Nucleus accumbens (tissue), 56 donors: ENCODE measurements at regions not wholly inside any gene's neighbourhood (a gene's known extent, or its start where the extent isn't known, plus 50 kb on each side); places are given as distances from the start of the nearest gene placed in this dataset.
A peak's percentile ranks its signal among the peaks of the same experiment; 100 is the strongest.
"Not testable (repeated sequence)": the region's sequence is repeated elsewhere in the genome, so short reads cannot be mapped to it uniquely, and the experiment has no call there.

Source experiments
- DNase-seq, 56 donors: peaks; one replicate each; lab custom pipeline; 2025; lab: John Stamatoyannopoulos, UW

GRCh38 chr9:71632776-71633175, 135.5 kb downstream of the CEMIP2 start:
- no peak for DNase-seq

DNA sequence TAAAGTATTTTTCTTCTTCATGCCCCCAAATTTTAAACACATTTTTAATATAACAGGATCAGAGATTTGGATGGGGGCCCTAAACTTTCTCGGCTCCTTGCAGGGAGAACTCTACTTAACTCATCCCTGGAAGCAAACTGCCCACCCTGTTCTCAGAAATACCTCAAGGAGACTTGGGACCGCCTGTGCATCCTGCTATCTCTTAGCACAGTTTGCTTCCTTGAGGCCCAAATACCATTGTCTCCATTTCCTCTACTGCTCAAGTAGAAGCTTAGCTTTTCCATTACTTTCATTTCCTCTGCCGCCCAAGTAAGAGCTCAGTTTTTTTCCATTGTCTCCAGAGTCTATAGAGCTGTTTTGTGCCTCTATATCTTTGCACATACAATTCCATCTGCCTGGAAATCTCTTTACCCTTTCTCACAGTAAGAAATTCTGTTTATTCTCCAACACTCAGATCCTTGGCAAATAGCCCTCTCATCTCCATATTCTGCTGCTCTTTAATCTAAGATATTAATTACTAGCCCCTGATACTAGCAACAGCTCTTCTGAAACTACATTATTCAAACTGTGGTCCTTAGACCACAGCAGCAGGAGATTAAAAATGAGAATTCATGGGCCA, 137.8 kb downstream of the CEMIP2 start:
- DNase-seq: no peak

DNA sequence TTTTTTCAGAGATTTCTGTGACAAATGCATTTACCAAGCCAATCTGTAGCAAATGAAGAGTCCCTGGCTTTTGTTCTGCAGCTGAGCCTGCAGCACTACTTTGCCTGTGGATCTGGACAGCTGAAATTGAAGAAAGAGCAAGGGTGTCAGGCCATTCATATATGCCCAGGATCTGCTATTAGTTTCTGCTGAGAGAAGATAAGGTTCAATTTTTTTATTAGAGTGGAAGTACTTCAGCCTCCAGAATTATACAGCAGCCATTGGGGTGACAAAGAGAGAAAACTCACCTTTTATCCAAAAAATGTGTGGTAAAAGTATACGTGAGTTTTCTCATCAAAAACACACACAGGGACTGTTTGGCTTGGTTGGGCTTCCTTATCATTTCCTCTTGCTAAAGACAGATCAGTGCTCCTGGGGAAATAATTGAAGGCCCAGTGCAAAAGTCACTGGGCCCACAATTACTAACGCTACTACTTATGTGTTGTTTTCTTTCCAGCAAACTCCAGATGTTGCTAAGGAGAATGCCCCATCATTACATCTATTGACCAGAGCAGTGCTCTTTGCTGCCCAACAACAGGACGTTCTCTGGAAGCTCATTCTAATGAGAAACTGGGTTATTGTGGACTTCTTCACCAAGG, 138.6 kb downstream of the CEMIP2 start:
- no peak for DNase-seq

GRCh38 chr9:71628247-71628646, 140.1 kb downstream of the CEMIP2 start:
- DNase-seq: no peak

DNA sequence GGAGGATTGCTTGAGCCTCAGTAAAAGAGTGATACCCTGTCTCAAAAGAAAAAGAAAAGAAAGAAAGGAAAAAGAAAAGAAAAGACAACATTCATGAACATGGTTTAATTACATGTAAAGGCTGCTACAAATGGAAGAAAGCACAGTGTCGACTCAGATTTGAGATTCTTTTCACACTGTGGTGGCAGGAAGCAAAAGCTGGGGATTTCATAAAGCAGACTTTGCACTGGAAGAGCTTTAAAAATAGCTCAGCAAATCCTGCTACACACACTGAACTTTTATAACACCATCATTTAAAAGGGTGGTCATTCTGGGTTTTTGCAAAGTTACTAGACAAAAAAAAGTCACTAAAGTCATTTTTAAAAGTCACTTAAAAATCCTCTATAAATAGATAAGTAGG, 140.8 kb downstream of the CEMIP2 start:
- no peak for DNase-seq

DNA sequence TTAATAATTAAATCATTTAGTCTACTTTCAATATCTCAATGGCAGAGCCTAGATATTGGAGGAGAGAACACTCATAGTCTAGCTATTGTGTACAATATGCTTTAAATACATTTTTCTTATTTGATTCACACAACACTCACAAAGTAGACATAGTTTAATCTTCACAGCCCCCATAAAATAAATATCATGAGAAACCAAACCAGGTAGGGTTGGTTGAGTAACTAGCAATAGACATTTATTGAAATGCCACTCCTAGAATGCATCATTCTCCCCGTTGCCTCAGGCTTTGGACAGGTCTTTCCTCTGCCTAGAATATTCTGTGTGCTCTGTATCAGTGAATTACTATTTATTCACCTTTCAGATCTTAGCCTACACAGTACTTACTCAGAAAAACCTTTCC, 141.9 kb downstream of the CEMIP2 start:
- no peak for DNase-seq

DNA sequence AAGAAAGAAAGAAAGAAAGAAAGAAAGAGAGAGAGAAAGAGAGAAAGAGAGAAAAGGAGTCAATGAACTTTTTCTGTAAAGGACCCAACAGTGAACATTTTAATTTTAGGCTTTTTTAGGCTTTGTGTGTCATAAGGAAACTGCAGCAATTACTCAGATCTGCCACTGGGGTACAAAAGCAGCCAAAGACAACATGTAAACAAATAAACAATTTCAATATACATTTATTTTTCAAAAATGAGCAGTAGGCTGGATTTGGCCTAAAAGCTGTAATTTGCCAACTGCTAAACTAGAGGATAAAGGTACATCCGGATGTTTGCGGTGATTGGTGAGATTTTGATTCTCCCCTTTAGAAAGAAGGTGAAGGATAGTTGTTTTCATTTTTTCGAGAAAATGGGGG, 143.6 kb downstream of the CEMIP2 start:
- DNase-seq: no peak

DNA sequence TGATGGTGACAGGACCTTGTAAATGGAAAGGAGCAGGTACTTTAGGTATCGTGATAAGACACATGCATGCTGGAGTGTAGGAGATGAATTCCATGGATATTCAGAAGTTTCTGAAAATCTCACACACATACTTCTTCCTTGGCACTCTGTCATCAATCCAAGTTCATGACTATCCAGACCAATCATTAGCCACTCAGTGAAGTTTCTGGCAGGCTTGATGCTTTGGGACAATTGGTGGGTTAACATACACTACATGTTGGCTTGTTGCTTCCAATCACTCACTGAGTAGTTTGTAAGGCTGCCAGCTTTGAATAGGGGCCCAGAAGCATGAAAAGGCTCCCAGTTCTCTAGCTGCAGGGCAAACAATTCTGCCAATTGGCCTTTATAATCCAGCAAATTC, 147.6 kb downstream of the CEMIP2 start:
- peak in 25 of 56 donors; percentile 1 to 48 (median 15) for DNase-seq

DNA sequence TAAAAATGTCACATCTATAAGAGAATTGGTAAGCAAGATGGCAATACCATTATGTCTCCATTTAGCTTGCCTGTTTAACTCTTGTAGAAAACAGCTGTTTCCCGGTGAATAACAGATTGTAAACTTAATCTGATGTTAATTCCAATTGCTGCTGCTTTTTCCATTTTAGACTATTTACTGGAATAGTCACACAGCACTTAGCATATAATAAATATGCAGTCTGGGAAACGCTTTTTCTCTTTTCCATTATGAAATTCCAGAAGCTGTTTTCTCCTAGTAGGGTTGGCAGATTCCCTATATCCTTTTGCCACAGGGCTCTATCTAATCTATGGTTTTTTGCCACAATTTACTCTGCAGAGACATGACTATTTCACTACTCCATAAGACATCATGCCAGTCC, 148.0 kb downstream of the CEMIP2 start:
- DNase-seq: no peak

DNA sequence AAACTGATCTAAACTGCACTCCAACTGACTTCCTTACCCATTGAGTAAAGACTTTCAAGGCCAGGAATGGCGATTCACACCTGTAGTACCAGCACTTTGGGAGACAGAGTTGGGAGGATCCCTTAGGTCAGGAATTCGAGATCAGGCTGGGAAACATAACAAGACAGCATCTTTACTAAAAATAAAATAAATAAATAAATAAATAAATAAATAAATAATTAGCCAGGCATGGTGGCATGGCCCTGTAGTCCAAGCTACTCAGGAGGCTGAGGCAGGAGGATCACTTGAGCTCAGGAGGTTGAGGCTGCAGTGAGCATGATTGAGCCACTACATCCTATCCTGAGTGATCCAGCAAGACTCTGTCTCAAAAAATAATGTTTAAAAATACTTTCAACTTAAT, 148.4 kb downstream of the CEMIP2 start:
- DNase-seq: no peak

DNA sequence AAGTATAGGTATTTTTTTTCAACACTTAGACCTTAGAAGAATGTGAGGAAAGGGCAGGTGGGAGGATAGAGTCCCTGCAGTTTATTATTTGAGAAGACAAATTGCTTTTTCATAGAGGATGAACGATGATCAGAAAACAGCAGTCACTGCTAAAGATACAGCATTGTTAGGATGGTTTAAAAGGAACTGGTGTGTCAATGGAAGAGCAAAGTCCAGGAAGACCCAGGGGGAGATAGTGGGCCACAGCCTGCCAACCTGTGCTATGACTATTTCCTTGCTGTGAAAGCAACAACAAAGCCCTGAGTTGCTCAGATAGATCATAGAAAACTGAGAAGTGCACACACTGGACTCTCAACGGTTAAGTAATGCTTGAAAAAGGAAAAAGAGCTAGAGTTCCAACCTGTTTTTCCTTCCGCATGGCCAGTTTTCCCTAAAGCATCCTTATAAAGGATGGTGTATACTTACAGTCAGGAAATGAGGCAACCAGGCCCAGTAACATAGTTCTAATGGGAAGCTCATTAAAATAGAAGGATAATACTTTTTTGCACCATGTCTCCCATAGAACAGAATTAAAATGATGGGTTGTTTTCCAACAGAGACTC, 153.8 kb downstream of the CEMIP2 start:
- no peak for DNase-seq

GRCh38 chr9:71612889-71613288, 155.4 kb downstream of the CEMIP2 start:
- DNase-seq: no peak

DNA sequence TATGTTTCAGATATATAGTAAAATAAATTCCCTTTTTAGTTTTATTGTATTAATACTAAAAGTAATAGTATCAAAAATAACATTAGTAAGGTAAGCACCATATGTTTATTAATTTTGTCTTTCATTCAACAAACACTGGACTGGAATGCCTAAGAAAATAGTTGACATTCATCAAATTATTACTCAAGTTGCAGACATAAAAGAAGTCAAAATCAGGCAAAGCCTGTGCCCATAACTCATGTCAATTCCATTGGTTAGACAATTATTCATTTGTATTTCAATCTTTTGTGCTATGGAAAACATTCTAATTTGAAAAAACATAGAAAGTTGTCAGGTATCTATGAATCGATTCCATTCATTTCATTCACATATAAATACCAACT, 158.9 kb downstream of the CEMIP2 start:
- DNase-seq: no peak

- no peak for DNase-seq
Measured at GRCh38 chr9:71608825-71609447, 159.4 kb downstream of the CEMIP2 start.

DNA sequence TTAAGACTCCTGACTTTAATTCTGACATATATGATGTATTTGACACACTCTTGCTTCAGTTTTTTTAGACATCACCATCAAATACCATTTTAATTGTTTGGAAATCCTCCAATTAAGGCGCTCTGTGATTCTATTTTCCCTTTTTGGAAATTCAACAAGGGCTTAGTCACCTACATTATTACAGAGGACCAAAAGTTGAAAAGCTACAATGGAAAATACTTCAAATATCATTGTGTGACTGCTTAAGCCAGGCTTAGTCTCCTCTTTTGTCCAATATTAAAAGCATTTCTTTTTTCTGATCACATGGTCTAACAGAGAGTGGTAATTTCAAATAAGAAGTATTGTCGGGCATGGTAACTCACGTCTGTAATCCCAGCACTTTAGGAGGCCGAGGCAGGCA, 160.3 kb downstream of the CEMIP2 start:
- DNase-seq: no peak

DNA sequence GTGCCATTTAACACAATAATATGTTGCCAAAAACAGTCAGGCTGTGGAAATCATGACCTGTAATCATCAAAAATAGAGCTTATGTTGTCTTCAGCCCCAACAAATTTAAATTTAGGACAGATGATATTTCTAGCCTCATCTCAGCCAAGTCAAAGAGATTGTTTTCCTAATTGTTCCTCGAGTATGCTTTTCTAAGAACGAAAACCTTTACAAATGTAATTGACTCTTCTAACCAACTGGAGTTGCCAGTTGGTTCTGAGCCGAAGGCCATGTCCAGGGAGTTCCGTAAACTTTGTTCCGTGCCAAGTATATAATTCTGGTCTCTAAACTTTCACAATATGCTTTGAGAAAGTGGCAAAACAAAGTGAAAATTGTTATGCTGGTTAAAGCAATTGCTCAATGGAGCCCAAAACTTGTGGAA, 160.8 kb downstream of the CEMIP2 start:
- no peak for DNase-seq

DNA sequence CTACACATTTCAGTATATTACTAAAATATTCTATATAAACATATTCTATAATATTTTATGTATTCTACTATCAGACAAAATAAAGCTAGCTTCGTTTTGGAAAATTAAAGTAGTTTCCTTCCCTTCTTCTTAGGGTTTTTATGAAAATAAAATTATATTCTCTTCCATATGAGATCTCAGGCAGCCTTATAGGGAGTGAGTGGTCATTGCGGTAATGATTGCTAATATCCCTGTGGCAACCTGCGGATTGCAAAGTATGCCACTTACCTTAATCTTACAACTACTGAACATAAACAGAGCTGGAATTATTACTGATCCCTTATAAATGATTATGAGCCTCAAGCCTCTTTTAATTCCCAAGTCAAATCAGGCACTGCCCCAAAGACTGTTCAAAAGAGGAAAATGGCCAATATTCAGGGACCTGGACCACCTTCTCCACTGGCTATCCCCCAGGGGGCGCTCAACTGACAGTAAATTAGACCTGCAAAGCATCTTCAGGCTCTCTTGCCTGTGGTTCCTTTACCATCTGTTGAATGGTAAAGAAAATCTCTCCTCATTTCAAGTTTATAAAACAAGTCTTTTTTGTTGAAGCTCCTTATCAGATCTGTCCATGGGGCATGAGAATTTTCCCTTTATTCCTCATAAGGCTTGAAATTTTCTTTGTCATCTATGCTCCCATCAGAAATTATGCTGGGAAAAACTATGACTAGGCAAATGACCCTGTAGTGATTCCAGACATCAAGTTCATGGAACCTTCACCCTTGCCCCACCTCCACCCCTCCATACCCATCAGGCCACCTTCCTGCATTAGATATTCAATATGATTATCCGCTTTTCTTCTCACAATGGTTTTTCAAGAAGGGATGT, 163.9 kb downstream of the CEMIP2 start:
- peak in 44 of 56 donors; percentile 2 to 77 (median 23) for DNase-seq

DNA sequence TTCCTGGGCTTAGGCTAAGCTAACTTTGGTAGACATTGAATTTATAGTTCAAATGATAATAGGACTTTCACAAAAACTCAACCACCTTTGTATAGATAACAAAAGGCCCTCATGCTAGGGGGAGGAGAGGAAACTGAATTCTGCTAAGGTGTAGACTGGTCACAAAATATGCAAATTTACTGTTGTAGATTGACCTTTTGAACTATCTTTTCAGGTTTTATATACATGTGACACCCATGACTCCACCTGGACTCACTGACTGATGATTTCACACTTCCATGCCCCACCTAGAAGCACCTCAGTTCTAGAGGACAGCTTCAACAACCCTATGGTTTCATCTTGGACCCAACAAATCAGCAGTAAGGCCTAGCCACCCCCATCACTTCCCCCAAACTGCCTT, 165.7 kb downstream of the CEMIP2 start:
- DNase-seq: no peak

DNA sequence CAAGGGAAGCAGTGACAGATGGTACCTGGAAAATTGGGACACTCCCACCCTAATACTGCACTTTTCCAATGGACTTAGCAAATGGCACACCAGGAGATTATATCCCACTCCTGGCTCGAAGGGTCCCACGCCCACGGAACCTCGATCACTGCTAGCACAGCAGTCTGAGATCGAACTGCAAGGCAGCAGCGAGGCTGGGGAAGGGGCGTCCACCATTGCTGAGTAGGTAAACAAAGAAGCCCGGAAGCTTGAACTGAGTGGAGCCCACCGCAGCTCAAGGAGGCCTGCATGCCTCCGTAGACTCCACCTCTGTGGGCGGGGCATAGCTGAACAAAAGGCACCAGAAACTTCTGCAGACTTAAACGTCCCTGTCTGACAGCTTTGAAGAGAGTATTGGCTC, 172.6 kb downstream of the CEMIP2 start:
- DNase-seq: not testable (repeated sequence)

- DNase-seq: no peak
Measured at GRCh38 chr9:71594541-71594940, 173.8 kb downstream of the CEMIP2 start.

GRCh38 chr9:71592400-71592799, 175.9 kb downstream of the CEMIP2 start:
- no peak for DNase-seq
